NCI-H1092 (cell line): ENCODE measurements at regions not wholly inside any gene's neighbourhood (a gene's known extent, or its start where the extent isn't known, plus 50 kb on each side); places are given as distances from the start of the nearest gene placed in this dataset.

Source experiments
- DNase-seq: peaks from one replicate; lab custom pipeline; 2025; lab: John Stamatoyannopoulos, UW

- DNase-seq = no peak
Observed at GRCh38 chr1:232445361-232446106, 184.4 kb downstream of the SIPA1L2 start.

- DNase-seq = no peak
Observed at GRCh38 chr1:232443372-232443771, 186.6 kb downstream of the SIPA1L2 start.

GRCh38 chr1:232441036-232441411, 188.9 kb downstream of the SIPA1L2 start:
- no peak for DNase-seq

- no peak for DNase-seq
Observed at GRCh38 chr1:232440325-232441035, 189.5 kb downstream of the SIPA1L2 start.

- no peak for DNase-seq
Observed at GRCh38 chr1:232439011-232439410, 190.9 kb downstream of the SIPA1L2 start.

GRCh38 chr1:232438476-232438875, 191.5 kb downstream of the SIPA1L2 start:
- DNase-seq = no peak

GRCh38 chr1:232437510-232437909, 192.4 kb downstream of the SIPA1L2 start:
- DNase-seq = no peak

GRCh38 chr1:232435729-232436128, 194.2 kb downstream of the SIPA1L2 start:
- no peak for DNase-seq

GRCh38 chr1:232432313-232432712, 197.6 kb downstream of the SIPA1L2 start:
- peak; percentile 40 for DNase-seq

GRCh38 chr1:232431748-232432147, 198.2 kb downstream of the SIPA1L2 start:
- DNase-seq = no peak

- DNase-seq = no peak
Observed at GRCh38 chr1:232431326-232431725, 198.6 kb downstream of the SIPA1L2 start.

- no peak for DNase-seq
Observed at GRCh38 chr1:232430467-232430866, 199.5 kb downstream of the SIPA1L2 start.

GRCh38 chr1:232428786-232429530, 201.0 kb downstream of the SIPA1L2 start:
- DNase-seq = no peak

GRCh38 chr1:232428036-232428645, 201.8 kb downstream of the SIPA1L2 start:
- no peak for DNase-seq

- DNase-seq = no peak
Observed at GRCh38 chr1:232426801-232427200, 203.1 kb downstream of the SIPA1L2 start.

GRCh38 chr1:232425421-232425820, 204.5 kb downstream of the SIPA1L2 start:
- no peak for DNase-seq

GRCh38 chr1:232423591-232423990, 206.3 kb downstream of the SIPA1L2 start:
- DNase-seq = no peak

- DNase-seq = no peak
Observed at GRCh38 chr1:232422898-232423297, 207.0 kb downstream of the SIPA1L2 start.

GRCh38 chr1:232422098-232422497, 207.8 kb downstream of the SIPA1L2 start:
- no peak for DNase-seq

GRCh38 chr1:232421143-232421796, 208.7 kb downstream of the SIPA1L2 start:
- DNase-seq = peak; percentile 38

GRCh38 chr1:232417636-232418248, 212.2 kb downstream of the SIPA1L2 start:
- DNase-seq = no peak
